ENCODE measurements at regions not wholly inside any gene's neighbourhood (a gene's known extent, or its start where the extent isn't known, plus 50 kb on each side); places are given as distances from the start of the nearest gene placed in this dataset.
"Not testable (repeated sequence)": the region's sequence is repeated elsewhere in the genome, so short reads cannot be mapped to it uniquely, and the experiment has no call there.

- no peaks in the 10 kb centered on the region for H3K9me3 Mint-ChIP-seq
- no peaks in the 10 kb centered on the region for H3K27me3 Mint-ChIP-seq
- H3K36me3 Mint-ChIP-seq: no peaks in the 10 kb centered on the region
- no peak for ATAC-seq
- no peak overlapping the region for H3K4me3 Mint-ChIP-seq
- H3K27ac Mint-ChIP-seq: no peak overlapping the region
- H3K4me1 Mint-ChIP-seq: no peaks in the 10 kb centered on the region
Observed at GRCh38 chr21:24450119-24450518, 1157.2 kb downstream of the MRPL39 start.

- H3K4me3 Mint-ChIP-seq: no peak overlapping the region
- no peak for ATAC-seq
- no peaks in the 10 kb centered on the region for H3K4me1 Mint-ChIP-seq
- H3K9me3 Mint-ChIP-seq: no peaks in the 10 kb centered on the region
- peaks cover 13% of the 10 kb centered on the region for H3K36me3 Mint-ChIP-seq
- no peak overlapping the region for H3K27ac Mint-ChIP-seq
- H3K27me3 Mint-ChIP-seq: no peaks in the 10 kb centered on the region
Observed at GRCh38 chr21:24445517-24445916, 1161.8 kb downstream of the MRPL39 start.

- ATAC-seq: no peak
- Mint-ChIP-seq H3K9me3 (no peaks in the 10 kb centered on the region), H3K27me3 (no peaks in the 10 kb centered on the region), H3K36me3 (peaks cover 13% of the 10 kb centered on the region), H3K4me3 (no peak overlapping the region), H3K4me1 (no peaks in the 10 kb centered on the region), H3K27ac (no peak overlapping the region)
Observed at GRCh38 chr21:24444736-24445135, 1162.5 kb downstream of the MRPL39 start.

GRCh38 chr21:24436236-24436635, 1171.0 kb downstream of the MRPL39 start:
- no peaks in the 10 kb centered on the region for H3K4me1 Mint-ChIP-seq

GRCh38 chr21:24428591-24429199, 1178.6 kb downstream of the MRPL39 start:
- H3K4me1 Mint-ChIP-seq: peaks cover 13% of the 10 kb centered on the region
- peak overlapping the region; percentile 62 for H3K27ac Mint-ChIP-seq
- no peaks in the 10 kb centered on the region for H3K9me3 Mint-ChIP-seq
- H3K36me3 Mint-ChIP-seq: no peaks in the 10 kb centered on the region
- ATAC-seq: no peak
- H3K27me3 Mint-ChIP-seq: no peaks in the 10 kb centered on the region
- peak overlapping the region; percentile 74 for H3K4me3 Mint-ChIP-seq

More at GRCh38 chr21:24436236-24436635, 1171.0 kb downstream of the MRPL39 start:
- Mint-ChIP-seq H3K27me3 (no peaks in the 10 kb centered on the region), H3K4me3 (no peak overlapping the region), H3K36me3 (peaks cover 5% of the 10 kb centered on the region), H3K9me3 (peaks cover 8% of the 10 kb centered on the region), H3K27ac (no peak overlapping the region)
- no peak for ATAC-seq

- Mint-ChIP-seq H3K9me3 (no peaks in the 10 kb centered on the region), H3K36me3 (no peaks in the 10 kb centered on the region), H3K27ac (no peak overlapping the region), H3K27me3 (no peaks in the 10 kb centered on the region), H3K4me3 (no peak overlapping the region), H3K4me1 (peaks cover 6% of the 10 kb centered on the region)
- ATAC-seq: no peak
Observed at GRCh38 chr21:24424776-24425175, 1182.5 kb downstream of the MRPL39 start.

GRCh38 chr21:24423546-24423945, 1183.7 kb downstream of the MRPL39 start:
- Mint-ChIP-seq H3K4me1 (peaks cover 6% of the 10 kb centered on the region), H3K27me3 (no peaks in the 10 kb centered on the region), H3K9me3 (no peaks in the 10 kb centered on the region), H3K36me3 (no peaks in the 10 kb centered on the region), H3K4me3 (no peak overlapping the region), H3K27ac (no peak overlapping the region)
- ATAC-seq: no peak

GRCh38 chr21:24420689-24421088, 1186.6 kb downstream of the MRPL39 start:
- no peak for ATAC-seq
- H3K36me3 Mint-ChIP-seq: no peaks in the 10 kb centered on the region
- peaks cover 6% of the 10 kb centered on the region for H3K4me1 Mint-ChIP-seq
- no peak overlapping the region for H3K27ac Mint-ChIP-seq
- no peaks in the 10 kb centered on the region for H3K9me3 Mint-ChIP-seq
- H3K4me3 Mint-ChIP-seq: no peak overlapping the region
- no peaks in the 10 kb centered on the region for H3K27me3 Mint-ChIP-seq

GRCh38 chr21:24419641-24420040, 1187.6 kb downstream of the MRPL39 start:
- H3K27me3 Mint-ChIP-seq, H3K36me3 Mint-ChIP-seq, H3K4me3 Mint-ChIP-seq, H3K4me1 Mint-ChIP-seq, ATAC-seq, H3K9me3 Mint-ChIP-seq, H3K27ac Mint-ChIP-seq: not testable (repeated sequence)

GRCh38 chr21:24418671-24419070, 1188.6 kb downstream of the MRPL39 start:
- no peak overlapping the region for H3K27ac Mint-ChIP-seq
- no peaks in the 10 kb centered on the region for H3K27me3 Mint-ChIP-seq

GRCh38 chr21:24411429-24411828, 1195.9 kb downstream of the MRPL39 start:
- Mint-ChIP-seq H3K4me3 (no peak overlapping the region), H3K9me3 (no peaks in the 10 kb centered on the region), H3K4me1 (no peaks in the 10 kb centered on the region), H3K27me3 (no peaks in the 10 kb centered on the region), H3K36me3 (no peaks in the 10 kb centered on the region), H3K27ac (no peak overlapping the region)
- no peak for ATAC-seq

More at GRCh38 chr21:24418671-24419070, 1188.6 kb downstream of the MRPL39 start:
- Mint-ChIP-seq H3K4me3 (no peak overlapping the region), H3K9me3 (no peaks in the 10 kb centered on the region), H3K36me3 (no peaks in the 10 kb centered on the region), H3K4me1 (no peaks in the 10 kb centered on the region)
- ATAC-seq: no peak

GRCh38 chr21:24403221-24403620, 1204.1 kb downstream of the MRPL39 start:
- no peaks in the 10 kb centered on the region for H3K9me3 Mint-ChIP-seq
- no peaks in the 10 kb centered on the region for H3K4me1 Mint-ChIP-seq
- no peak for ATAC-seq
- no peak overlapping the region for H3K4me3 Mint-ChIP-seq
- H3K36me3 Mint-ChIP-seq: no peaks in the 10 kb centered on the region
- H3K27ac Mint-ChIP-seq: no peak overlapping the region
- H3K27me3 Mint-ChIP-seq: no peaks in the 10 kb centered on the region

GRCh38 chr21:24395320-24395923, 1211.9 kb downstream of the MRPL39 start:
- Mint-ChIP-seq H3K27ac (no peak overlapping the region), H3K27me3 (no peaks in the 10 kb centered on the region), H3K4me1 (no peaks in the 10 kb centered on the region), H3K9me3 (no peaks in the 10 kb centered on the region), H3K4me3 (no peak overlapping the region), H3K36me3 (no peaks in the 10 kb centered on the region)
- no peak for ATAC-seq

- no peaks in the 10 kb centered on the region for H3K36me3 Mint-ChIP-seq
- H3K27me3 Mint-ChIP-seq: no peaks in the 10 kb centered on the region
- peaks cover 6% of the 10 kb centered on the region for H3K4me1 Mint-ChIP-seq
- no peak overlapping the region for H3K4me3 Mint-ChIP-seq
- ATAC-seq: peak; percentile 41
- peaks cover 12% of the 10 kb centered on the region for H3K9me3 Mint-ChIP-seq
- no peak overlapping the region for H3K27ac Mint-ChIP-seq
Observed at GRCh38 chr21:24375201-24375600, 1232.1 kb downstream of the MRPL39 start.

- Mint-ChIP-seq H3K4me1 (peaks cover 6% of the 10 kb centered on the region), H3K27ac (no peak overlapping the region), H3K36me3 (no peaks in the 10 kb centered on the region), H3K27me3 (no peaks in the 10 kb centered on the region), H3K9me3 (peaks cover 7% of the 10 kb centered on the region), H3K4me3 (no peak overlapping the region)
- no peak for ATAC-seq
Observed at GRCh38 chr21:24372506-24372905, 1234.8 kb downstream of the MRPL39 start.

- H3K36me3 Mint-ChIP-seq: no peaks in the 10 kb centered on the region
- no peak overlapping the region for H3K4me3 Mint-ChIP-seq
- H3K27me3 Mint-ChIP-seq: no peaks in the 10 kb centered on the region
- no peaks in the 10 kb centered on the region for H3K4me1 Mint-ChIP-seq
- no peak for ATAC-seq
- no peak overlapping the region for H3K27ac Mint-ChIP-seq
- peaks cover 4% of the 10 kb centered on the region for H3K9me3 Mint-ChIP-seq
Observed at GRCh38 chr21:24369746-24370145, 1237.5 kb downstream of the MRPL39 start.
